ENCODE measurements at regions not wholly inside any gene's neighbourhood (a gene's known extent, or its start where the extent isn't known, plus 50 kb on each side); places are given as distances from the start of the nearest gene placed in this dataset.

DNA sequence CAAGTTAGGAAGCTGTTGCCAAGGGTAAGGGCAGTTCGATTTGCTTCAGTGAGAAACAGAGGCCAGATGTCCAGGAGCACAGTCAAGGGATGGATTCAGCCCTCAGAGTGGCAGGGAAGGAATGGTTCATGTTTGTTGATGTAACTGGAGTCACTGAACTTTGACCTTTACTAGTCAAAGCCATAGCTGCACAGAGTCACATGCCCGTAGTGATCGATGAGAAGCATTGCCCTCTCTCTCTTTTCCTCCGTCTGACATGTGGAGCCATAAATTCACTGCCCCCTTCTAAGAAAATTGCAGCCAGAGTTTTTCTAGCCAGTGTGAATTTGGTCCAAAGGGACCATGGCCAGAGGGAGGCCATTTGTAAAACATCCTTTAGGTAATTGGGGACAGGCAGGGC is 124.1 kb upstream of the MTNR1B start:
- TF ChIP-seq CTCF (IDR thresholded peaks at IDR 0.05; ENCODE audit: unreplicated experiment), result no peak
- Mint-ChIP-seq H3K27ac (ENCODE audit: unreplicated experiment) (no peak overlapping the region), H3K9me3 (ENCODE audit: unreplicated experiment) (no peaks in the 10 kb centered on the region), H3K4me1 (ENCODE audit: unreplicated experiment) (peaks cover 16% of the 10 kb centered on the region), H3K36me3 (ENCODE audit: low read depth, unreplicated experiment) (no peaks in the 10 kb centered on the region), H3K4me3 (ENCODE audit: unreplicated experiment) (no peak overlapping the region), H3K27me3 (ENCODE audit: unreplicated experiment) (no peaks in the 10 kb centered on the region)
- DNase-seq (ENCODE audit: low spot score), result no peak

GRCh38 chr11:92845805-92846204 is 123.6 kb upstream of the MTNR1B start:
- no peak overlapping the region for H3K27ac Mint-ChIP-seq (ENCODE audit: unreplicated experiment)
- no peaks in the 10 kb centered on the region for H3K36me3 Mint-ChIP-seq (ENCODE audit: low read depth, unreplicated experiment)
- no peaks in the 10 kb centered on the region for H3K9me3 Mint-ChIP-seq (ENCODE audit: unreplicated experiment)
- no peaks in the 10 kb centered on the region for H3K27me3 Mint-ChIP-seq (ENCODE audit: unreplicated experiment)
- no peak overlapping the region for H3K4me3 Mint-ChIP-seq (ENCODE audit: unreplicated experiment)
- no peak for DNase-seq (ENCODE audit: low spot score)
- TF ChIP-seq CTCF (IDR thresholded peaks at IDR 0.05; ENCODE audit: unreplicated experiment), result no peak
- peaks cover 12% of the 10 kb centered on the region for H3K4me1 Mint-ChIP-seq (ENCODE audit: unreplicated experiment)

GRCh38 chr11:92846491-92847125 is 122.8 kb upstream of the MTNR1B start:
- Mint-ChIP-seq H3K4me3 (ENCODE audit: unreplicated experiment) (no peak overlapping the region), H3K27ac (ENCODE audit: unreplicated experiment) (no peak overlapping the region), H3K4me1 (ENCODE audit: unreplicated experiment) (peaks cover 6% of the 10 kb centered on the region), H3K27me3 (ENCODE audit: unreplicated experiment) (no peaks in the 10 kb centered on the region), H3K36me3 (ENCODE audit: low read depth, unreplicated experiment) (no peaks in the 10 kb centered on the region), H3K9me3 (ENCODE audit: unreplicated experiment) (no peaks in the 10 kb centered on the region)
- no peak for TF ChIP-seq CTCF (IDR thresholded peaks at IDR 0.05; ENCODE audit: unreplicated experiment)
- no peak for DNase-seq (ENCODE audit: low spot score)

DNA sequence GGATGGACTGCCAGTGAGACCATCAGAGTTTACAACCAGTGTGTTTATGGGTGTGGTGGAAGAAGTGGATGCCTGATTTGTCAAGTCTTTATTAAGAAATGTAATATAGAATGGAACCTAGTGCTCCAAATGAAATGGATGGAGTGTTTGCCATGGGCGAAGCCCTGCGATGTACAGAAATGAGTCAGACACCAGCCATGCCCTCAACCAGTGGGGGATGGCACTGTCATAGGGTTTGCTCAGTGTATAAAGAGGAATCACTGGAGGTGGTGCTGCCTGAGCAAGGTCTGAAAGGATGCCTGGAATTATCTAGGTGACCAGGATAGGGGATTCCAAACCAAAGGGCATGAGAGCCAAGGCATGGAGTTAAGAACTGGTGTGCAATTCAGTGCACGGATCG is 120.9 kb upstream of the MTNR1B start:
- no peaks in the 10 kb centered on the region for H3K9me3 Mint-ChIP-seq (ENCODE audit: unreplicated experiment)
- no peaks in the 10 kb centered on the region for H3K27me3 Mint-ChIP-seq (ENCODE audit: unreplicated experiment)

More for the DNA sequence above, 120.9 kb upstream of the MTNR1B start:
- DNase-seq (ENCODE audit: low spot score), result no peak
- Mint-ChIP-seq H3K4me3 (ENCODE audit: unreplicated experiment) (no peak overlapping the region), H3K4me1 (ENCODE audit: unreplicated experiment) (peaks cover 6% of the 10 kb centered on the region), H3K27ac (ENCODE audit: unreplicated experiment) (no peak overlapping the region), H3K36me3 (ENCODE audit: low read depth, unreplicated experiment) (no peaks in the 10 kb centered on the region)
- TF ChIP-seq CTCF (IDR thresholded peaks at IDR 0.05; ENCODE audit: unreplicated experiment), result no peak

Measured in endothelial cell (in vitro differentiated cells).